ENCODE measurements at regions not wholly inside any gene's neighbourhood (a gene's known extent, or its start where the extent isn't known, plus 50 kb on each side); places are given as distances from the start of the nearest gene placed in this dataset.

- H3K4me3 ChIP-seq (ENCODE audit: control insufficient read depth, low read depth, low read length): no peak overlapping the region
- TF ChIP-seq CTCF (conservative IDR thresholded peaks at IDR 0.05; ENCODE audit: control insufficient read depth, insufficient read depth, low read depth, low read length): no peak
- no peak for DNase-seq (ENCODE audit: low read depth)
Measured at GRCh38 chr2:18503376-18504228, 56.9 kb downstream of the RDH14 start.

GRCh38 chr2:18502142-18502541, 58.3 kb downstream of the RDH14 start:
- H3K4me3 ChIP-seq (ENCODE audit: control insufficient read depth, low read depth, low read length): no peak overlapping the region

GRCh38 chr2:18501729-18502128, 58.7 kb downstream of the RDH14 start:
- H3K4me3 ChIP-seq (ENCODE audit: control insufficient read depth, low read depth, low read length): no peak overlapping the region
- TF ChIP-seq CTCF (conservative IDR thresholded peaks at IDR 0.05; ENCODE audit: control insufficient read depth, insufficient read depth, low read depth, low read length): no peak
- DNase-seq (ENCODE audit: low read depth): no peak

More at GRCh38 chr2:18502142-18502541, 58.3 kb downstream of the RDH14 start:
- no peak for DNase-seq (ENCODE audit: low read depth)
- TF ChIP-seq CTCF (conservative IDR thresholded peaks at IDR 0.05; ENCODE audit: control insufficient read depth, insufficient read depth, low read depth, low read length): no peak

- TF ChIP-seq CTCF (conservative IDR thresholded peaks at IDR 0.05; ENCODE audit: control insufficient read depth, insufficient read depth, low read depth, low read length): no peak
- H3K4me3 ChIP-seq (ENCODE audit: control insufficient read depth, low read depth, low read length): no peak overlapping the region
- no peak for DNase-seq (ENCODE audit: low read depth)
Measured at GRCh38 chr2:18501156-18501555, 59.3 kb downstream of the RDH14 start.

GRCh38 chr2:18500333-18500732, 60.1 kb downstream of the RDH14 start:
- no peak overlapping the region for H3K4me3 ChIP-seq (ENCODE audit: control insufficient read depth, low read depth, low read length)
- DNase-seq (ENCODE audit: low read depth): peak; percentile 97
- TF ChIP-seq CTCF (conservative IDR thresholded peaks at IDR 0.05; ENCODE audit: control insufficient read depth, insufficient read depth, low read depth, low read length): no peak

- peak; percentile 42 for DNase-seq (ENCODE audit: low read depth)
- TF ChIP-seq CTCF (conservative IDR thresholded peaks at IDR 0.05; ENCODE audit: control insufficient read depth, insufficient read depth, low read depth, low read length): no peak
- H3K4me3 ChIP-seq (ENCODE audit: control insufficient read depth, low read depth, low read length): no peak overlapping the region
Measured at GRCh38 chr2:18498531-18498930, 61.9 kb downstream of the RDH14 start.

Data from fibroblast of mammary gland (primary cell).